CD4-positive, alpha-beta T cell (primary cell): ENCODE measurements at regions not wholly inside any gene's neighbourhood (a gene's known extent, or its start where the extent isn't known, plus 50 kb on each side); places are given as distances from the start of the nearest gene placed in this dataset.

Source experiments
- ATAC-seq: fragments of 200-7000 bp; cut with Tn5 transposase; one replicate; pipeline ENCODE4 v1.10.0; 2022; ENCODE audit warnings: mild to moderate bottlenecking; ENCODE audit not compliant: poor library complexity
- CTCF ChIA-PET: fragments of 350-600 bp; sonication (Branson Sonifier 250); formaldehyde crosslinking; loops from one replicate; lab custom pipeline; 2021; ENCODE audit warnings: antibody characterized with exemption, inconsistent platforms; lab: Charles Lee
- POLR2A ChIA-PET: fragments of 350-600 bp; sonication (Branson Sonifier 250); formaldehyde crosslinking; loops from one replicate; lab custom pipeline; 2021; ENCODE audit warnings: antibody characterized with exemption, inconsistent platforms; lab: Charles Lee
- DNase-seq, 14 experiments: peaks; one replicate each; pipeline ENCODE4 v3.0.0-alpha.2; 2013 to 2020; ENCODE audit warnings: mixed read lengths in 2 of 14
- H3K27ac ChIP-seq, 2 donors: one replicate each; pipeline versions ENCODE4 v1.5.1 to v1.7.0; 2013; ENCODE audit warnings: low read length in 2 of 2, low read depth in 1 of 2, mild to moderate bottlenecking in 1 of 2
- H3K27me3 ChIP-seq, 2 experiments: 1 replicate in 1 of 2; 2 replicates in 1 of 2; pipeline versions ENCODE4 v1.6.1 to v1.7.0; 2013; ENCODE audit warnings: low read length in 2 of 2, control low read depth in 1 of 2, mild to moderate bottlenecking in 1 of 2, moderate library complexity in 1 of 2; ENCODE audit not compliant: insufficient read depth in 2 of 2, control insufficient read depth in 1 of 2
- H3K36me3 ChIP-seq: one replicate; pipeline ENCODE4 v1.6.1; 2013; ENCODE audit warnings: low read length, control low read depth; ENCODE audit not compliant: insufficient read depth
- H3K4me1 ChIP-seq: one replicate; pipeline ENCODE4 v1.6.1; 2013; ENCODE audit warnings: low read length, control low read depth; ENCODE audit not compliant: insufficient read depth
- H3K4me3 ChIP-seq: one replicate; pipeline ENCODE4 v1.5.1; 2013; ENCODE audit warnings: mild to moderate bottlenecking, low read length, moderate library complexity
- H3K9me3 ChIP-seq, 2 experiments: 1 replicate in 1 of 2; 2 replicates in 1 of 2; pipeline versions ENCODE4 v1.6.1 to v1.7.0; 2013; ENCODE audit warnings: low read length in 2 of 2, mild to moderate bottlenecking in 2 of 2, control low read depth in 1 of 2, moderate library complexity in 1 of 2; ENCODE audit not compliant: control insufficient read depth in 1 of 2, insufficient read depth in 1 of 2
- H3K27ac Mint-ChIP-seq: one replicate; pipeline ENCODE4 v1.8.0; 2020; ENCODE audit warnings: mixed read lengths
- H3K27me3 Mint-ChIP-seq: one replicate; pipeline ENCODE4 v1.8.0; 2021; ENCODE audit warnings: mixed read lengths
- H3K36me3 Mint-ChIP-seq: one replicate; pipeline ENCODE4 v1.8.0; 2021; ENCODE audit warnings: low read depth, mixed read lengths
- H3K4me1 Mint-ChIP-seq: one replicate; pipeline ENCODE4 v1.8.0; 2021; ENCODE audit warnings: low read depth, mixed read lengths
- H3K4me3 Mint-ChIP-seq: one replicate; pipeline ENCODE4 v1.8.0; 2020; ENCODE audit warnings: mild to moderate bottlenecking, mixed read lengths
- H3K9me3 Mint-ChIP-seq: one replicate; pipeline ENCODE4 v1.8.0; 2020; ENCODE audit warnings: mixed read lengths
- CTCF ChIP-seq: fragments of 200-600 bp; IDR thresholded peaks from one replicate; pipeline ENCODE4 v1.8.0; 2022; ENCODE audit warnings: antibody characterized with exemption, mild to moderate bottlenecking
- intact Hi-C, 2 experiments: fragments of 100-400 bp; cut with DNase I in 1 of 2; cut with micrococcal nuclease in 1 of 2; formaldehyde crosslinking; loops; one replicate each; pipeline versions ENCODE4 v1.15.1 to v1.9.0; 2023 to 2025; cut with DNase I, micrococcal nuclease

GRCh38 chr17:79330696-79331095 is 256.1 kb downstream of the ENGASE start:
- no peak for TF ChIP-seq CTCF
- no peaks in the 10 kb centered on the region for H3K4me1 ChIP-seq
- H3K36me3 ChIP-seq: no peaks in the 10 kb centered on the region
- Mint-ChIP-seq H3K27me3 (peaks cover 77% of the 10 kb centered on the region), H3K4me3 (no peak overlapping the region), H3K36me3 (no peaks in the 10 kb centered on the region), H3K4me1 (no peaks in the 10 kb centered on the region), H3K27ac (no peak overlapping the region), H3K9me3 (no peaks in the 10 kb centered on the region)
- ATAC-seq (no peak), DNase-seq (no peak)
- CTCF ChIA-PET: no interaction called here
- intact Hi-C loops: no loop called here
- H3K27me3 ChIP-seq: peaks cover 8 to 29% of the 10 kb centered on the region in 2 experiments
- H3K27ac ChIP-seq: no peak overlapping the region
- H3K9me3 ChIP-seq: no peaks in the 10 kb centered on the region
- H3K4me3 ChIP-seq: no peak overlapping the region
- POLR2A ChIA-PET: no interaction called here

- Histone ChIP-seq H3K4me1 (no peaks in the 10 kb centered on the region), H3K9me3 (no peaks in the 10 kb centered on the region), H3K27ac (no peak overlapping the region), H3K4me3 (no peak overlapping the region), H3K27me3 (peaks cover 8 to 29% of the 10 kb centered on the region in 2 experiments), H3K36me3 (no peaks in the 10 kb centered on the region)
- Mint-ChIP-seq H3K4me1 (no peaks in the 10 kb centered on the region), H3K9me3 (no peaks in the 10 kb centered on the region), H3K36me3 (no peaks in the 10 kb centered on the region), H3K27me3 (peaks cover 78% of the 10 kb centered on the region), H3K27ac (no peak overlapping the region), H3K4me3 (no peak overlapping the region)
- ATAC-seq: no peak
- no peak for DNase-seq
- ChIA-PET CTCF (no interaction called here), POLR2A (no interaction called here)
- TF ChIP-seq CTCF: no peak
- intact Hi-C loops: no loop called here
These were observed 255.6 kb downstream of the ENGASE start for GRCh38 chr17:79330229-79330628.

- H3K4me3 Mint-ChIP-seq: no peak overlapping the region
These were observed 252.2 kb downstream of the ENGASE start for GRCh38 chr17:79326814-79327213.

More at GRCh38 chr17:79326814-79327213, 252.2 kb downstream of the ENGASE start:
- no peak for TF ChIP-seq CTCF
- intact Hi-C loops: no loop called here
- ATAC-seq (no peak), DNase-seq (no peak)
- H3K36me3 ChIP-seq: no peaks in the 10 kb centered on the region
- H3K9me3 ChIP-seq: no peaks in the 10 kb centered on the region
- no peak overlapping the region for H3K27ac ChIP-seq
- H3K4me1 ChIP-seq: no peaks in the 10 kb centered on the region
- H3K27me3 ChIP-seq: peaks cover 12 to 31% of the 10 kb centered on the region in 2 experiments
- H3K4me3 ChIP-seq: no peak overlapping the region
- CTCF ChIA-PET: no interaction called here
- H3K4me1 Mint-ChIP-seq: no peaks in the 10 kb centered on the region
- no peaks in the 10 kb centered on the region for H3K36me3 Mint-ChIP-seq
- H3K27me3 Mint-ChIP-seq: peaks cover 70% of the 10 kb centered on the region
- POLR2A ChIA-PET: no interaction called here
- no peaks in the 10 kb centered on the region for H3K9me3 Mint-ChIP-seq
- no peak overlapping the region for H3K27ac Mint-ChIP-seq
